Islet of Langerhans (tissue), 1 donor: ENCODE measurements at regions not wholly inside any gene's neighbourhood (a gene's known extent, or its start where the extent isn't known, plus 50 kb on each side); places are given as distances from the start of the nearest gene placed in this dataset.
"Not testable (repeated sequence)": the region's sequence is repeated elsewhere in the genome, so short reads cannot be mapped to it uniquely, and the experiment has no call there.

Experiments
- FAIRE-seq: peaks from one replicate; lab custom pipeline; 2011; peaks lifted over from hg19 to GRCh38; lab: Jason Lieb, UNC

- FAIRE-seq: no peak
Observed at GRCh38 chrX:28408017-28408723, 179.1 kb upstream of the IL1RAPL1 start.

GRCh38 chrX:28398342-28398741 lies 188.9 kb upstream of the IL1RAPL1 start:
- FAIRE-seq: no peak

- no peak for FAIRE-seq
Observed at GRCh38 chrX:28391528-28391927, 195.7 kb upstream of the IL1RAPL1 start.

- FAIRE-seq: no peak
Observed at GRCh38 chrX:28379103-28379502, 208.1 kb upstream of the IL1RAPL1 start.

GRCh38 chrX:28367649-28368048 lies 219.6 kb upstream of the IL1RAPL1 start:
- not testable (repeated sequence) for FAIRE-seq

GRCh38 chrX:28351801-28352200 lies 235.4 kb upstream of the IL1RAPL1 start:
- no peak for FAIRE-seq

GRCh38 chrX:28349888-28350287 lies 237.4 kb upstream of the IL1RAPL1 start:
- no peak for FAIRE-seq

- FAIRE-seq: peak; percentile 60
Observed at GRCh38 chrX:28347476-28347875, 239.8 kb upstream of the IL1RAPL1 start.

GRCh38 chrX:28329156-28329555 lies 258.1 kb upstream of the IL1RAPL1 start:
- FAIRE-seq: no peak

- FAIRE-seq: no peak
Observed at GRCh38 chrX:28324321-28324721, 262.9 kb upstream of the IL1RAPL1 start.

- FAIRE-seq: no peak
Observed at GRCh38 chrX:28321286-28321685, 266.0 kb upstream of the IL1RAPL1 start.

- no peak for FAIRE-seq
Observed at GRCh38 chrX:28312965-28313364, 274.3 kb upstream of the IL1RAPL1 start.

GRCh38 chrX:28312259-28312658 lies 275.0 kb upstream of the IL1RAPL1 start:
- no peak for FAIRE-seq

- no peak for FAIRE-seq
Observed at GRCh38 chrX:28311466-28311865, 275.8 kb upstream of the IL1RAPL1 start.

GRCh38 chrX:28303486-28303885 lies 283.8 kb upstream of the IL1RAPL1 start:
- no peak for FAIRE-seq

GRCh38 chrX:28278726-28279125 lies 297.5 kb upstream of the DCAF8L1 start:
- no peak for FAIRE-seq

- no peak for FAIRE-seq
Observed at GRCh38 chrX:28278251-28278650, 297.0 kb upstream of the DCAF8L1 start.

- FAIRE-seq: no peak
Observed at GRCh38 chrX:28273736-28274135, 292.5 kb upstream of the DCAF8L1 start.

GRCh38 chrX:28246675-28247074 lies 265.4 kb upstream of the DCAF8L1 start:
- no peak for FAIRE-seq

GRCh38 chrX:28229217-28229616 lies 248.0 kb upstream of the DCAF8L1 start:
- no peak for FAIRE-seq

GRCh38 chrX:28225513-28225912 lies 244.3 kb upstream of the DCAF8L1 start:
- FAIRE-seq: no peak

GRCh38 chrX:28223991-28224390 lies 242.7 kb upstream of the DCAF8L1 start:
- FAIRE-seq: no peak

- FAIRE-seq: peak; percentile 5
Observed at GRCh38 chrX:28223469-28223868, 242.2 kb upstream of the DCAF8L1 start.

GRCh38 chrX:28205905-28206304 lies 224.7 kb upstream of the DCAF8L1 start:
- no peak for FAIRE-seq

- FAIRE-seq: no peak
Observed at GRCh38 chrX:28205126-28205525, 223.9 kb upstream of the DCAF8L1 start.
